ENCODE measurements at regions not wholly inside any gene's neighbourhood (a gene's known extent, or its start where the extent isn't known, plus 50 kb on each side); places are given as distances from the start of the nearest gene placed in this dataset.

GRCh38 chr10:1964476-1964875 lies 227.2 kb upstream of the ADARB2 start:
- H3K27ac ChIP-seq, result no peak overlapping the region
- WGBS, 2 donors (ENCODE audit: low coverage in 1 of 2), result 60 to 87% methylated on average over 1 to 7 of the region's 24 CpGs
- no peaks in the 10 kb centered on the region for H3K9me3 ChIP-seq
- H3K4me3 ChIP-seq, result no peak overlapping the region
- TF ChIP-seq POLR2A (IDR thresholded peaks at IDR 0.05), result no peak
- TF ChIP-seq, protein P1, sequence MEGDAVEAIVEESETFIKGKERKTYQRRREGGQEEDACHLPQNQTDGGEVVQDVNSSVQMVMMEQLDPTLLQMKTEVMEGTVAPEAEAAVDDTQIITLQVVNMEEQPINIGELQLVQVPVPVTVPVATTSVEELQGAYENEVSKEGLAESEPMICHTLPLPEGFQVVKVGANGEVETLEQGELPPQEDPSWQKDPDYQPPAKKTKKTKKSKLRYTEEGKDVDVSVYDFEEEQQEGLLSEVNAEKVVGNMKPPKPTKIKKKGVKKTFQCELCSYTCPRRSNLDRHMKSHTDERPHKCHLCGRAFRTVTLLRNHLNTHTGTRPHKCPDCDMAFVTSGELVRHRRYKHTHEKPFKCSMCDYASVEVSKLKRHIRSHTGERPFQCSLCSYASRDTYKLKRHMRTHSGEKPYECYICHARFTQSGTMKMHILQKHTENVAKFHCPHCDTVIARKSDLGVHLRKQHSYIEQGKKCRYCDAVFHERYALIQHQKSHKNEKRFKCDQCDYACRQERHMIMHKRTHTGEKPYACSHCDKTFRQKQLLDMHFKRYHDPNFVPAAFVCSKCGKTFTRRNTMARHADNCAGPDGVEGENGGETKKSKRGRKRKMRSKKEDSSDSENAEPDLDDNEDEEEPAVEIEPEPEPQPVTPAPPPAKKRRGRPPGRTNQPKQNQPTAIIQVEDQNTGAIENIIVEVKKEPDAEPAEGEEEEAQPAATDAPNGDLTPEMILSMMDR (IDR thresholded peaks at IDR 0.05), result no peak
- TF ChIP-seq EP300 (IDR thresholded peaks at IDR 0.05), result no peak
- no peak for TF ChIP-seq POLR2AphosphoS5 (IDR thresholded peaks at IDR 0.05)
- H3K4me1 ChIP-seq, result no peaks in the 10 kb centered on the region
- no peaks in the 10 kb centered on the region for H3K27me3 ChIP-seq
- no peaks in the 10 kb centered on the region for H3K36me3 ChIP-seq
- ATAC-seq, result no peak

DNA sequence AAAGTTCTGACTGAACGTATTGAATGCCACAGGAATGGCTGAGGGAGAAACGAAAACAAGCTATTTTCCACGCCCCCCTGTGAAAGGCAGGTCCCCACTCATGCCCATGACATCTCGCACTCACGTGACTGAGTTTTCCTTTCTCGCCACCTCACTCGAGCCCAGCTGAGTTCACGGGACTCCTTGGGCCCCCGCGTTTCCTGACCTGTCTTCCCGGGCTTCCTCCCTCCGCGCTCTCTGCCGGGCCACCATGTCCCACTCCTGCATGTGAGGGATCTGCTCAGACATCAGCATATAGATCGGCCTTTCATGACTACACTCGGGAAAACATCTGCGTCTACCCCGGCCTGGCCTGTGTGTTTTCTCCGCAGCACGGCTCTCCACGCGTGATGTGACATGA lies 226.0 kb upstream of the ADARB2 start:
- no peaks in the 10 kb centered on the region for H3K4me1 ChIP-seq
- no peak overlapping the region for H3K27ac ChIP-seq
- H3K9me3 ChIP-seq, result no peaks in the 10 kb centered on the region
- TF ChIP-seq POLR2AphosphoS5 (IDR thresholded peaks at IDR 0.05), result no peak
- no peak for TF ChIP-seq EP300 (IDR thresholded peaks at IDR 0.05)
- TF ChIP-seq POLR2A (IDR thresholded peaks at IDR 0.05), result no peak
- TF ChIP-seq, protein P1 (IDR thresholded peaks at IDR 0.05), result no peak
- H3K27me3 ChIP-seq, result no peaks in the 10 kb centered on the region
- no peak for ATAC-seq
- no peak overlapping the region for H3K4me3 ChIP-seq
- WGBS, 2 donors (ENCODE audit: low coverage in 1 of 2), result 89 to 90% methylated on average over 14 to 22 of the region's 22 CpGs
- H3K36me3 ChIP-seq, result no peaks in the 10 kb centered on the region

DNA sequence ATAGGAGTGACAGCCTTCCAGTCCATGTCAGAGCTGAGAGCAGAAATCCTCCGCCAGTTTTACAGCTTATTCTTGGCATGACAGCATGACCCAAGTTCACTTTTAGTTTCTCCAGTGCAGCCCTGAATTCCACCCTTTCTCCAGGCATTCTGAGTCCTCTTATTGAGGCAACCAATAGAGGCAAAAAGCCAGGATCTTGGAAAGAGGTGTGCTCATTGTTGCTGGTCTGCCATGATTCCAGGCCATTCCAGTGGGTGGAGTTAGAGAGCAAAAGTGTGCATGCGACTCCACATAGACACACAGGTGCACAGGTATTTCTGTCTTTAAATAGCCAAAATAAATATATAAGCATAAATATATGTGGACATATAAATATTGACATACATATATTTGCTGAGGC lies 224.7 kb upstream of the ADARB2 start:
- H3K36me3 ChIP-seq, result no peaks in the 10 kb centered on the region
- H3K27me3 ChIP-seq, result no peaks in the 10 kb centered on the region
- H3K9me3 ChIP-seq, result no peaks in the 10 kb centered on the region
- 60 to 64% methylated on average over 1 of the region's 2 CpGs for WGBS, 2 donors (ENCODE audit: low coverage in 1 of 2)
- H3K4me3 ChIP-seq, result no peak overlapping the region
- no peak for ATAC-seq
- no peaks in the 10 kb centered on the region for H3K4me1 ChIP-seq
- no peak overlapping the region for H3K27ac ChIP-seq
- TF ChIP-seq EP300 (IDR thresholded peaks at IDR 0.05) (no peak), POLR2AphosphoS5 (IDR thresholded peaks at IDR 0.05) (no peak)

DNA sequence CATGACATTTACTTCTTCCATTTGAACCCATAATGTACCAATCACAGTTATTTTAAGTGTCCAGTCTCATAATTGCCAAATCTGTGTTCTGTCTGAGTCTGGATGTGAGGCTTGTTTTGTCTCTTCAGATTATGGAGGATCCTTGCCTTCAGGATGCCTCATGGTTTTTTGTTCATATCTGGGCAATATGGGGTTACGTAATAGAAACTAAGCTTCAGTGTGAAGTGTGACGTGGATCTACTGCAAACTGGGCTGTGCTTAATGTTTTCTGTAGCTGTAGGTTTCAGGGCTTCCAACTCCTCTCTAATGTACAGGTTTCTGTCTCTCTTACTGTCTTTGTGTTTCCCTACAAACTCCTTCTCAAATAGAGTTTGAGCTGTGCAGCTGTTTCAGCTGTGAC lies 223.7 kb upstream of the ADARB2 start:
- no peaks in the 10 kb centered on the region for H3K9me3 ChIP-seq
- H3K4me3 ChIP-seq, result no peak overlapping the region
- no peak for ATAC-seq
- WGBS, 2 donors (ENCODE audit: low coverage in 1 of 2), result 86 to 94% methylated on average over 2 of the region's 2 CpGs
- no peaks in the 10 kb centered on the region for H3K36me3 ChIP-seq
- H3K4me1 ChIP-seq, result no peaks in the 10 kb centered on the region
- H3K27me3 ChIP-seq, result no peaks in the 10 kb centered on the region
- H3K27ac ChIP-seq, result no peak overlapping the region
- TF ChIP-seq, protein P1 (IDR thresholded peaks at IDR 0.05), result no peak
- TF ChIP-seq EP300 (IDR thresholded peaks at IDR 0.05) (no peak), POLR2A (IDR thresholded peaks at IDR 0.05) (no peak), POLR2AphosphoS5 (IDR thresholded peaks at IDR 0.05) (no peak)

- no peaks in the 10 kb centered on the region for H3K36me3 ChIP-seq
- H3K27ac ChIP-seq, result no peak overlapping the region
- no peaks in the 10 kb centered on the region for H3K9me3 ChIP-seq
- no peak for ATAC-seq
- 51 to 73% methylated on average over 3 to 4 of the region's 4 CpGs for WGBS, 2 donors (ENCODE audit: low coverage in 1 of 2)
- H3K27me3 ChIP-seq, result no peaks in the 10 kb centered on the region
- TF ChIP-seq POLR2A (IDR thresholded peaks at IDR 0.05) (no peak), POLR2AphosphoS5 (IDR thresholded peaks at IDR 0.05) (no peak), EP300 (IDR thresholded peaks at IDR 0.05) (no peak)
- TF ChIP-seq, protein P1 (IDR thresholded peaks at IDR 0.05), result no peak
- no peaks in the 10 kb centered on the region for H3K4me1 ChIP-seq
- no peak overlapping the region for H3K4me3 ChIP-seq
These were observed 219.7 kb upstream of the ADARB2 start for GRCh38 chr10:1957057-1957456.
